IMR-90 (cell line): ENCODE measurements at regions not wholly inside any gene's neighbourhood (a gene's known extent, or its start where the extent isn't known, plus 50 kb on each side); places are given as distances from the start of the nearest gene placed in this dataset.

Source experiments
- ATAC-seq: fragments of 200-7000 bp; cut with Tn5 transposase; 2 replicates; pipeline ENCODE4 v1.9.1; 2020; ENCODE audit warnings: low read depth, mild to moderate bottlenecking, moderate library complexity
- BruUV-seq: library from RNA; stranded (reverse); fragments of 400-500 nt; replicated peaks from 2 replicates; lab custom pipeline; 2021; lab: Mats Ljungman, UMichigan
- CTCF ChIA-PET: fragments of 300-600 bp; formaldehyde crosslinking; extraction: SDS; loops from one replicate; lab custom pipeline; 2021; ENCODE audit warnings: antibody characterized with exemption; lab: Yijun Ruan, JAX
- POLR2A ChIA-PET: fragments of 300-600 bp; sonication (Branson Sonifier 250); formaldehyde crosslinking; loops from one replicate; lab custom pipeline; 2022; ENCODE audit warnings: antibody characterized with exemption; ENCODE audit not compliant: unreplicated experiment; lab: Charles Lee
- DNase-seq: peaks from one replicate; pipeline ENCODE4 v3.0.0; 2013
- H2AFZ ChIP-seq: replicated peaks from 2 replicates; pipeline ENCODE3; 2013; ENCODE audit warnings: low read length, mild to moderate bottlenecking; ENCODE audit not compliant: poor library complexity
- H2AK5ac ChIP-seq: 2 replicates; pipeline ENCODE4 v1.6.1; 2013; ENCODE audit warnings: low read depth, low read length, inconsistent platforms
- H2AK9ac ChIP-seq: replicated peaks from 2 replicates; pipeline ENCODE3; 2013; ENCODE audit warnings: mild to moderate bottlenecking, low read depth, low read length, moderate library complexity; ENCODE audit not compliant: poor library complexity
- H2BK120ac ChIP-seq: 2 replicates; pipeline ENCODE4 v1.6.1; 2013; ENCODE audit warnings: low read depth, low read length, inconsistent platforms
- H2BK15ac ChIP-seq: 3 replicates; pipeline ENCODE4 v1.6.1; 2013; ENCODE audit warnings: low read depth, low read length, inconsistent platforms
- H2BK20ac ChIP-seq: 2 replicates; pipeline ENCODE4 v1.6.1; 2013; ENCODE audit warnings: low read depth, mild to moderate bottlenecking, inconsistent platforms, low read length, moderate library complexity
- H2BK5ac ChIP-seq: 2 replicates; pipeline ENCODE4 v1.6.1; 2013; ENCODE audit warnings: mild to moderate bottlenecking, low read depth, low read length, inconsistent platforms; ENCODE audit not compliant: poor library complexity, severe bottlenecking
- H3K14ac ChIP-seq: replicated peaks from 2 replicates; pipeline ENCODE4 v1.6.1; 2013; ENCODE audit warnings: low read depth, low read length, inconsistent platforms
- H3K18ac ChIP-seq: 2 replicates; pipeline ENCODE4 v1.6.1; 2013; ENCODE audit warnings: low read depth, low read length, control low read depth
- H3K23ac ChIP-seq: 2 replicates; pipeline ENCODE4 v1.6.1; 2013; ENCODE audit warnings: low read depth, low read length, inconsistent platforms
- H3K27ac ChIP-seq: 2 replicates; pipeline ENCODE4 v1.5.1; 2013; ENCODE audit warnings: mild to moderate bottlenecking, control low read depth, low read length; ENCODE audit not compliant: insufficient read depth
- H3K27me3 ChIP-seq: 2 replicates; pipeline ENCODE4 v1.6.1; 2013; ENCODE audit warnings: low read length; ENCODE audit not compliant: control insufficient read depth, insufficient read depth
- H3K36me3 ChIP-seq: 2 replicates; pipeline ENCODE4 v1.6.1; 2013; ENCODE audit warnings: low read length, mixed read lengths; ENCODE audit not compliant: control insufficient read depth, insufficient read depth
- H3K4ac ChIP-seq: 2 replicates; pipeline ENCODE4 v1.6.1; 2013; ENCODE audit warnings: low read depth, low read length, inconsistent platforms
- H3K4me1 ChIP-seq: 2 replicates; pipeline ENCODE4 v1.6.1; 2013; ENCODE audit warnings: low read length, mixed read lengths; ENCODE audit not compliant: control insufficient read depth, insufficient read depth
- H3K4me2 ChIP-seq: 2 replicates; pipeline ENCODE4 v1.6.1; 2013; ENCODE audit warnings: low read depth, mild to moderate bottlenecking, control low read depth, low read length, moderate library complexity
- H3K4me3 ChIP-seq: 2 replicates; pipeline ENCODE4 v1.5.1; 2013; ENCODE audit warnings: low read depth, mild to moderate bottlenecking, control low read depth, low read length, moderate library complexity; ENCODE audit not compliant: insufficient read depth
- H3K56ac ChIP-seq: 2 replicates; pipeline ENCODE4 v1.6.1; 2013; ENCODE audit warnings: low read length, inconsistent platforms; ENCODE audit not compliant: insufficient read depth; ENCODE audit errors: extremely low read depth
- H3K79me1 ChIP-seq, 2 experiments: 2 replicates each; pipeline ENCODE4 v1.6.1; 2013; ENCODE audit warnings: low read length in 2 of 2, inconsistent platforms in 1 of 2, low read depth in 1 of 2
- H3K9ac ChIP-seq: 2 replicates; pipeline ENCODE4 v1.6.1; 2013; ENCODE audit warnings: low read depth, low read length, control low read depth
- H3K9me1 ChIP-seq: 2 replicates; pipeline ENCODE4 v1.6.1; 2013; ENCODE audit warnings: low read length, inconsistent platforms; ENCODE audit not compliant: insufficient read depth
- H3K9me3 ChIP-seq: 2 replicates; pipeline ENCODE4 v1.6.1; 2013; ENCODE audit warnings: low read length; ENCODE audit not compliant: control insufficient read depth, insufficient read depth
- H4K20me1 ChIP-seq: 2 replicates; pipeline ENCODE4 v1.6.1; 2013; ENCODE audit warnings: low read length, inconsistent platforms; ENCODE audit not compliant: insufficient read depth
- H4K5ac ChIP-seq: 2 replicates; pipeline ENCODE4 v1.6.1; 2013; ENCODE audit warnings: mild to moderate bottlenecking, low read depth, low read length, control low read depth
- H4K8ac ChIP-seq, 2 experiments: 2 replicates each; pipeline ENCODE4 v1.6.1; 2013; ENCODE audit warnings: low read depth in 2 of 2, low read length in 2 of 2, control low read depth in 1 of 2, inconsistent platforms in 1 of 2
- H4K91ac ChIP-seq: 2 replicates; pipeline ENCODE4 v1.6.1; 2013; ENCODE audit warnings: low read depth, low read length, inconsistent platforms; ENCODE audit not compliant: insufficient read depth
- BHLHE40 ChIP-seq: fragments of 150-350 bp; IDR thresholded peaks from 2 replicates; pipeline ENCODE4 v1.6.1; 2016; ENCODE audit warnings: mild to moderate bottlenecking, low read depth, low read length
- CEBPB ChIP-seq: IDR thresholded peaks from 2 replicates; pipeline ENCODE4 v1.6.1; 2012; ENCODE audit warnings: low read depth, low read length, improper control_type of control experiment
- CHD1 ChIP-seq: IDR thresholded peaks from 2 replicates; pipeline ENCODE4 v1.6.1; 2012; ENCODE audit warnings: low read depth, low read length, improper control_type of control experiment
- CTCF ChIP-seq: conservative IDR thresholded peaks from 2 replicates; pipeline ENCODE4 v1.5.1; 2012; ENCODE audit warnings: mild to moderate bottlenecking, low read depth, low read length, improper control_type of control experiment
- ELK1 ChIP-seq: fragments of 150-350 bp; IDR thresholded peaks from 2 replicates; pipeline ENCODE4 v1.6.1; 2016; ENCODE audit warnings: low read depth, mild to moderate bottlenecking, low read length, moderate library complexity, borderline replicate concordance
- FOS ChIP-seq: fragments of 150-350 bp; IDR thresholded peaks from 2 replicates; pipeline ENCODE4 v1.6.1; 2016; ENCODE audit warnings: low read depth, low read length
- MAFK ChIP-seq: IDR thresholded peaks from 2 replicates; pipeline ENCODE4 v1.6.1; 2012; ENCODE audit warnings: low read depth, low read length, improper control_type of control experiment
- MAZ ChIP-seq: IDR thresholded peaks from 2 replicates; pipeline ENCODE4 v1.6.1; 2012; ENCODE audit warnings: low read depth, mild to moderate bottlenecking, low read length, improper control_type of control experiment, moderate library complexity, borderline replicate concordance
- MXI1 ChIP-seq: IDR thresholded peaks from 2 replicates; pipeline ENCODE4 v1.6.1; 2012; ENCODE audit warnings: low read depth, mild to moderate bottlenecking, low read length, moderate library complexity, borderline replicate concordance
- NFE2L2 ChIP-seq: fragments of 150-350 bp; IDR thresholded peaks from 2 replicates; pipeline ENCODE4 v1.6.1; 2016; ENCODE audit warnings: low read depth, mild to moderate bottlenecking, low read length
- POLR2A ChIP-seq: IDR thresholded peaks from 2 replicates; pipeline ENCODE4 v1.6.1; 2012; ENCODE audit warnings: mild to moderate bottlenecking, low read depth, low read length
- RAD21 ChIP-seq: IDR thresholded peaks from 2 replicates; pipeline ENCODE4 v1.6.1; 2012; ENCODE audit warnings: low read length, improper control_type of control experiment
- RCOR1 ChIP-seq: IDR thresholded peaks from 2 replicates; pipeline ENCODE4 v1.6.1; 2012; ENCODE audit warnings: mild to moderate bottlenecking, low read length, improper control_type of control experiment; ENCODE audit not compliant: insufficient replicate concordance
- RFX5 ChIP-seq: IDR thresholded peaks from 2 replicates; pipeline ENCODE4 v1.8.0; 2012; ENCODE audit warnings: low read depth, mild to moderate bottlenecking, low read length, moderate library complexity
- SMC3 ChIP-seq: fragments of 150-350 bp; IDR thresholded peaks from 2 replicates; pipeline ENCODE4 v1.6.1; 2016; ENCODE audit warnings: low read depth, mild to moderate bottlenecking, antibody characterized with exemption, low read length, moderate library complexity
- USF2 ChIP-seq: fragments of 150-350 bp; IDR thresholded peaks from 2 replicates; pipeline ENCODE4 v1.6.1; 2017; ENCODE audit warnings: mild to moderate bottlenecking, antibody characterized with exemption, low read length, low read depth
- WGBS, 2 experiments: methylation state at CpG; one replicate each; pipeline versions ENCODE4 v1.1.5 to v1.1.7; 2013; ENCODE audit warnings: missing lambda C conversion rate in 2 of 2; ENCODE audit not compliant: insufficient read length in 1 of 2; ENCODE audit errors: extremely low coverage in 2 of 2; 5-methylcytosine and 5-hydroxymethylcytosine counted together
- dilution Hi-C: fragments of 300-500 bp; cut with HindIII; formaldehyde crosslinking; loops from one replicate; pipeline ENCODE4 v1.14.3; 2018; ENCODE audit warnings: low sequenced_read_pairs; ENCODE audit not compliant: unreplicated experiment
- in situ Hi-C: fragments of 300-500 bp; cut with MboI; formaldehyde crosslinking; loops from 3 replicates; pipeline ENCODE4 v1.14.3; 2019; ENCODE audit warnings: low sequenced_read_pairs, inconsistent platforms, mixed read lengths
- intact Hi-C: fragments of 100-400 bp; cut with micrococcal nuclease; formaldehyde crosslinking; loops from 2 replicates; pipeline ENCODE4 v1.10.0; 2022

- BruUV-seq, result no TSS peak
- dilution Hi-C loops (no loop called here), in situ Hi-C loops (no loop called here)
Observed at GRCh38 chr13:112172017-112172416, 105.1 kb downstream of the SOX1 start.

More at GRCh38 chr13:112172017-112172416, 105.1 kb downstream of the SOX1 start:
- Histone ChIP-seq H3K27me3 (no peaks in the 10 kb centered on the region), H3K9me1 (no peaks in the 10 kb centered on the region), H2AK9ac (no peak overlapping the region), H4K91ac (no peak overlapping the region), H4K20me1 (no peaks in the 10 kb centered on the region), H3K9ac (no peak overlapping the region), H4K8ac (no peak overlapping the region), H3K14ac (no peak overlapping the region), H3K4me1 (no peaks in the 10 kb centered on the region), H3K36me3 (no peaks in the 10 kb centered on the region), H3K4me3 (no peak overlapping the region), H2BK20ac (no peak overlapping the region), H4K5ac (no peak overlapping the region), H2BK5ac (no peak overlapping the region), H2AK5ac (no peak overlapping the region), H3K27ac (no peak overlapping the region), H3K4me2 (no peak overlapping the region), H3K56ac (no peak overlapping the region), H3K9me3 (peaks cover 60% of the 10 kb centered on the region), H2AFZ (no peak overlapping the region), H3K79me1 (no peaks in the 10 kb centered on the region), H3K23ac (no peak overlapping the region), H3K18ac (no peak overlapping the region), H2BK120ac (no peak overlapping the region), H2BK15ac (no peak overlapping the region), H3K4ac (no peak overlapping the region)
- no peak for ATAC-seq
- no peak for DNase-seq
- ChIA-PET CTCF (no interaction called here), POLR2A (no interaction called here)
- TF ChIP-seq MXI1 (no peak), FOS (no peak), NFE2L2 (no peak), RAD21 (no peak), RFX5 (no peak), SMC3 (no peak), POLR2A (no peak), USF2 (no peak), MAZ (no peak), BHLHE40 (no peak), CTCF (no peak), RCOR1 (no peak), ELK1 (no peak), MAFK (no peak), CHD1 (no peak), CEBPB (no peak)
- intact Hi-C loops, result no loop called here
- 65% methylated on average over 4 of the region's 9 CpGs; no CpG with 5 or more reads in 1 of the 2 experiments for WGBS, 2 experiments
